OCI-LY1 (cell line): ENCODE measurements at regions not wholly inside any gene's neighbourhood (a gene's known extent, or its start where the extent isn't known, plus 50 kb on each side); places are given as distances from the start of the nearest gene placed in this dataset.

ENCODE experiments used
- H2AFZ ChIP-seq: fragments of 200-600 bp; sonication (generic), shearing (Covaris generic); 2 replicates; pipeline ENCODE4 v1.6.0; 2014; ENCODE audit warnings: antibody characterized with exemption, mild to moderate bottlenecking, low read length
- H3F3A ChIP-seq: fragments of 200-600 bp; sonication (generic), shearing (Covaris generic); 2 replicates; pipeline ENCODE4 v1.6.0; 2014; ENCODE audit warnings: mild to moderate bottlenecking, antibody characterized with exemption, low read length, moderate library complexity; ENCODE audit not compliant: insufficient read depth
- H3K27ac ChIP-seq: fragments of 200-600 bp; sonication (generic); 2 replicates; pipeline ENCODE4 v1.5.1; 2014; ENCODE audit warnings: low read length, mixed run types, mild to moderate bottlenecking, low read depth; ENCODE audit not compliant: poor library complexity, severe bottlenecking
- H3K27me3 ChIP-seq: fragments of 200-600 bp; sonication (generic); 2 replicates; pipeline ENCODE4 v1.6.0; 2014; ENCODE audit warnings: antibody characterized with exemption, mild to moderate bottlenecking, low read length, moderate library complexity; ENCODE audit not compliant: insufficient read depth
- H3K36me3 ChIP-seq: fragments of 200-600 bp; sonication (generic); 2 replicates; pipeline ENCODE4 v1.6.1; 2014; ENCODE audit warnings: mild to moderate bottlenecking, antibody characterized with exemption, low read length, moderate library complexity, mixed read lengths; ENCODE audit not compliant: insufficient read depth
- H3K4me1 ChIP-seq: fragments of 200-600 bp; sonication (generic); 2 replicates; pipeline ENCODE4 v1.5.1; 2014; ENCODE audit warnings: mild to moderate bottlenecking, low read length, moderate library complexity; ENCODE audit not compliant: insufficient read depth, severe bottlenecking
- H3K4me2 ChIP-seq: fragments of 200-600 bp; sonication (generic), shearing (Covaris generic); 2 replicates; pipeline ENCODE4 v1.6.1; 2014; ENCODE audit warnings: low read length
- H3K4me3 ChIP-seq: fragments of 200-600 bp; sonication (generic); 2 replicates; pipeline ENCODE4 v1.5.1; 2014; ENCODE audit warnings: low read length, low read depth, mild to moderate bottlenecking, mixed read lengths; ENCODE audit not compliant: poor library complexity, severe bottlenecking
- H3K79me2 ChIP-seq: fragments of 200-600 bp; shearing (Covaris generic); 2 replicates; pipeline ENCODE4 v1.6.1; 2016; ENCODE audit warnings: mixed run types, low read length, mixed read lengths; ENCODE audit not compliant: insufficient read depth
- H3K9ac ChIP-seq: fragments of 200-600 bp; sonication (generic), shearing (Covaris generic); 2 replicates; pipeline ENCODE4 v1.6.1; 2014; ENCODE audit warnings: mild to moderate bottlenecking, low read length, mixed read lengths
- H3K9me2 ChIP-seq: fragments of 200-600 bp; sonication (generic), shearing (Covaris generic); 2 replicates; pipeline ENCODE4 v1.6.1; 2014; ENCODE audit warnings: low read depth, mild to moderate bottlenecking, low read length, mixed read lengths
- H3K9me3 ChIP-seq: fragments of 200-600 bp; shearing (Covaris generic); 2 replicates; pipeline ENCODE4 v1.6.1; 2014; ENCODE audit warnings: low read length, mixed read lengths
- H4K20me1 ChIP-seq: fragments of 200-600 bp; sonication (generic), shearing (Covaris generic); 2 replicates; pipeline ENCODE4 v1.6.0; 2016; ENCODE audit warnings: mild to moderate bottlenecking, low read length; ENCODE audit not compliant: insufficient read depth
- EZH2 ChIP-seq: fragments of 200-600 bp; sonication (generic), shearing (Covaris generic); IDR thresholded peaks from 2 replicates; pipeline ENCODE4 v1.8.0; 2017; ENCODE audit warnings: borderline replicate concordance, mixed run types, mild to moderate bottlenecking, antibody characterized with exemption, low read length, moderate library complexity, mixed read lengths
- TF ChIP-seq, protein P1 (sequence below): fragments of 200-600 bp; sonication (generic), shearing (Covaris generic); IDR thresholded peaks from 2 replicates; pipeline ENCODE4 v1.5.1; 2017; ENCODE audit warnings: mild to moderate bottlenecking, antibody characterized with exemption, low read length, moderate library complexity, mixed read lengths

GRCh38 chr13:58300974-58301681 lies 669.6 kb downstream of the PCDH17 start:
- Histone ChIP-seq H3K9ac (no peak overlapping the region), H3K27ac (no peak overlapping the region), H4K20me1 (no peaks in the 10 kb centered on the region), H3K27me3 (no peaks in the 10 kb centered on the region), H3K4me2 (no peak overlapping the region), H3K9me2 (no peaks in the 10 kb centered on the region), H3K4me1 (no peaks in the 10 kb centered on the region), H3K36me3 (no peaks in the 10 kb centered on the region), H3K79me2 (no peaks in the 10 kb centered on the region), H3F3A (no peaks in the 10 kb centered on the region), H2AFZ (no peak overlapping the region), H3K9me3 (no peaks in the 10 kb centered on the region), H3K4me3 (no peak overlapping the region)
- no peak for TF ChIP-seq EZH2
- TF ChIP-seq, protein P1, sequence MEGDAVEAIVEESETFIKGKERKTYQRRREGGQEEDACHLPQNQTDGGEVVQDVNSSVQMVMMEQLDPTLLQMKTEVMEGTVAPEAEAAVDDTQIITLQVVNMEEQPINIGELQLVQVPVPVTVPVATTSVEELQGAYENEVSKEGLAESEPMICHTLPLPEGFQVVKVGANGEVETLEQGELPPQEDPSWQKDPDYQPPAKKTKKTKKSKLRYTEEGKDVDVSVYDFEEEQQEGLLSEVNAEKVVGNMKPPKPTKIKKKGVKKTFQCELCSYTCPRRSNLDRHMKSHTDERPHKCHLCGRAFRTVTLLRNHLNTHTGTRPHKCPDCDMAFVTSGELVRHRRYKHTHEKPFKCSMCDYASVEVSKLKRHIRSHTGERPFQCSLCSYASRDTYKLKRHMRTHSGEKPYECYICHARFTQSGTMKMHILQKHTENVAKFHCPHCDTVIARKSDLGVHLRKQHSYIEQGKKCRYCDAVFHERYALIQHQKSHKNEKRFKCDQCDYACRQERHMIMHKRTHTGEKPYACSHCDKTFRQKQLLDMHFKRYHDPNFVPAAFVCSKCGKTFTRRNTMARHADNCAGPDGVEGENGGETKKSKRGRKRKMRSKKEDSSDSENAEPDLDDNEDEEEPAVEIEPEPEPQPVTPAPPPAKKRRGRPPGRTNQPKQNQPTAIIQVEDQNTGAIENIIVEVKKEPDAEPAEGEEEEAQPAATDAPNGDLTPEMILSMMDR: no peak

GRCh38 chr13:58302349-58302748 lies 670.8 kb downstream of the PCDH17 start:
- Histone ChIP-seq H3K9me3 (no peaks in the 10 kb centered on the region), H3K9ac (no peak overlapping the region), H3K9me2 (no peaks in the 10 kb centered on the region), H2AFZ (no peak overlapping the region), H3K4me1 (no peaks in the 10 kb centered on the region), H3K4me3 (no peak overlapping the region), H3K79me2 (no peaks in the 10 kb centered on the region), H3K27ac (no peak overlapping the region), H3K36me3 (no peaks in the 10 kb centered on the region), H4K20me1 (no peaks in the 10 kb centered on the region), H3F3A (no peaks in the 10 kb centered on the region), H3K4me2 (no peak overlapping the region), H3K27me3 (no peaks in the 10 kb centered on the region)
- TF ChIP-seq EZH2: no peak
- TF ChIP-seq, protein P1: no peak

DNA sequence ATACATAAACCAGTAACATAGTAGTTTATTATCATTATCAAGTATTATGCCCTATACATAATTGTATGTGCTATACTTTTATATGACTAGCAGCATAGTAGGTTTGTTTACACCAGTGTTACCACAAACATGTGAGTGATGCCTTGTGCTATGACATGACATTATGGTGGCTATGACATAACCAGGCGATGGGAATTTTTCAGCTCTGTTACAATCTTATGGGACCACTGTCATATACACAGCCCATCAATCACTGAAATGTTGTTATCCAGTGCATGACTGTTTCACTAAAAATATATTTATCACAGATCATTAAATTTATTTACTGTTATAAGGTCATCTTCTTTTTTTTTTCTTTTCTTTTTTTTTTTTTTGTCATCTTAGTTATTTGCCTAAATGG lies 674.5 kb downstream of the PCDH17 start:
- no peak overlapping the region for H3K4me2 ChIP-seq
- no peaks in the 10 kb centered on the region for H3K27me3 ChIP-seq
- H3K27ac ChIP-seq: no peak overlapping the region
- H2AFZ ChIP-seq: no peak overlapping the region
- no peaks in the 10 kb centered on the region for H3F3A ChIP-seq
- H3K9ac ChIP-seq: no peak overlapping the region
- H4K20me1 ChIP-seq: no peaks in the 10 kb centered on the region
- TF ChIP-seq, protein P1: no peak
- no peak for TF ChIP-seq EZH2
- H3K9me2 ChIP-seq: no peaks in the 10 kb centered on the region
- H3K36me3 ChIP-seq: no peaks in the 10 kb centered on the region
- H3K4me1 ChIP-seq: no peaks in the 10 kb centered on the region
- no peaks in the 10 kb centered on the region for H3K79me2 ChIP-seq
- H3K9me3 ChIP-seq: no peaks in the 10 kb centered on the region
- no peak overlapping the region for H3K4me3 ChIP-seq
